ENCODE measurements at regions not wholly inside any gene's neighbourhood (a gene's known extent, or its start where the extent isn't known, plus 50 kb on each side); places are given as distances from the start of the nearest gene placed in this dataset.

- no peak for DNase-seq
Observed at GRCh38 chr20:19003366-19004336, 190.1 kb downstream of the SCP2D1 start.

GRCh38 chr20:19004975-19005374 lies 191.4 kb downstream of the SCP2D1 start:
- DNase-seq: no peak

- no peak for DNase-seq
Observed at GRCh38 chr20:19008497-19008896, 194.9 kb downstream of the SCP2D1 start.

GRCh38 chr20:19009081-19009688 lies 195.6 kb downstream of the SCP2D1 start:
- no peak for DNase-seq

GRCh38 chr20:19012676-19013075 lies 199.1 kb downstream of the SCP2D1 start:
- no peak for DNase-seq

GRCh38 chr20:19013907-19014306 lies 198.5 kb upstream of the SLC24A3 start:
- no peak for DNase-seq

GRCh38 chr20:19015351-19016139 lies 196.9 kb upstream of the SLC24A3 start:
- no peak for DNase-seq

- no peak for DNase-seq
Observed at GRCh38 chr20:19016140-19016497, 196.3 kb upstream of the SLC24A3 start.

GRCh38 chr20:19017104-19017690 lies 195.2 kb upstream of the SLC24A3 start:
- no peak for DNase-seq

- no peak for DNase-seq
Observed at GRCh38 chr20:19018881-19019280, 193.6 kb upstream of the SLC24A3 start.

- no peak for DNase-seq
Observed at GRCh38 chr20:19019734-19020364, 192.6 kb upstream of the SLC24A3 start.

- DNase-seq: no peak
Observed at GRCh38 chr20:19021406-19022117, 190.9 kb upstream of the SLC24A3 start.

GRCh38 chr20:19022118-19022575 lies 190.3 kb upstream of the SLC24A3 start:
- no peak for DNase-seq

GRCh38 chr20:19022791-19023448 lies 189.5 kb upstream of the SLC24A3 start:
- DNase-seq: no peak

GRCh38 chr20:19024296-19025035 lies 188.0 kb upstream of the SLC24A3 start:
- DNase-seq: no peak

GRCh38 chr20:19025430-19026120 lies 186.9 kb upstream of the SLC24A3 start:
- no peak for DNase-seq

GRCh38 chr20:19026121-19026878 lies 186.1 kb upstream of the SLC24A3 start:
- no peak for DNase-seq

GRCh38 chr20:19026901-19027644 lies 185.4 kb upstream of the SLC24A3 start:
- no peak for DNase-seq
